Adrenal gland (tissue), 5 donors: ENCODE measurements at regions not wholly inside any gene's neighbourhood (a gene's known extent, or its start where the extent isn't known, plus 50 kb on each side); places are given as distances from the start of the nearest gene placed in this dataset.

Source experiments
- CTCF ChIP-seq, 6 experiments: fragments of 450-650 bp in 4 of 6; fragments of 200-600 bp in 2 of 6; sonication (generic) in 1 of 6; IDR thresholded peaks; 1 replicate in 5 of 6; 2 replicates in 1 of 6; pipeline versions ENCODE4 v1.5.1 to v1.8.0; 2016 to 2021; ENCODE audit warnings: antibody characterized with exemption in 6 of 6, mild to moderate bottlenecking in 2 of 6, moderate library complexity in 1 of 6
- POLR2A ChIP-seq, 2 donors: fragments of 450-650 bp; IDR thresholded peaks; one replicate each; pipeline ENCODE4 v1.6.1; 2017; ENCODE audit warnings: antibody characterized with exemption in 2 of 2, mild to moderate bottlenecking in 2 of 2, moderate library complexity in 1 of 2
- donor health status: DM: no; HTN: no; CAD: no.

- TF ChIP-seq CTCF (IDR thresholded peaks at IDR 0.05), result no peak
- no peak for TF ChIP-seq POLR2A (IDR thresholded peaks at IDR 0.05)
Observed at GRCh38 chr11:92361551-92361950, 136.9 kb downstream of the FAT3 start.
